ENCODE measurements at regions not wholly inside any gene's neighbourhood (a gene's known extent, or its start where the extent isn't known, plus 50 kb on each side); places are given as distances from the start of the nearest gene placed in this dataset.

GRCh38 chr13:22451327-22451741 is 729.4 kb upstream of the SGCG start:
- in situ Hi-C loops (cut with MboI; ENCODE audit: low pct_unique_long_range_greater_than_20kb in 2 of 9, low sequenced_read_pairs in 9 of 9, unreplicated experiment in 9 of 9) = no loop called here
- H3K4me1 ChIP-seq (replicated peaks in 1 of 2) = peaks cover 19 to 20% of the 10 kb centered on the region in 2 donors
- H3K27ac ChIP-seq = no peak overlapping the region
- 0 to 24% (median 3%) methylated on average over 2 to 4 of the region's 5 CpGs; no CpG with 5 or more reads in 3 of the 10 experiments for WGBS, 10 experiments
- H3K4me3 ChIP-seq = no peak overlapping the region
- ATAC-seq (replicated peaks in 6 of 8) = peak; percentile 50 to 93 (median 84)

- ATAC-seq (replicated peaks in 6 of 8) = peak in 3 of 8 experiments; percentile 25 to 52 (median 27)
- H3K4me1 ChIP-seq (replicated peaks in 1 of 2) = peaks cover 13 to 19% of the 10 kb centered on the region in 2 donors
- in situ Hi-C loops (cut with MboI; ENCODE audit: low pct_unique_long_range_greater_than_20kb in 2 of 9, low sequenced_read_pairs in 9 of 9, unreplicated experiment in 9 of 9) = no loop called here
- no peak overlapping the region for H3K27ac ChIP-seq
- no peak overlapping the region for H3K4me3 ChIP-seq
- 6 to 100% (median 63%) methylated on average over 1 to 2 of the region's 3 CpGs; no CpG with 5 or more reads in 2 of the 10 experiments for WGBS, 10 experiments
Measured at GRCh38 chr13:22454586-22454985, 726.2 kb upstream of the SGCG start.

DNA sequence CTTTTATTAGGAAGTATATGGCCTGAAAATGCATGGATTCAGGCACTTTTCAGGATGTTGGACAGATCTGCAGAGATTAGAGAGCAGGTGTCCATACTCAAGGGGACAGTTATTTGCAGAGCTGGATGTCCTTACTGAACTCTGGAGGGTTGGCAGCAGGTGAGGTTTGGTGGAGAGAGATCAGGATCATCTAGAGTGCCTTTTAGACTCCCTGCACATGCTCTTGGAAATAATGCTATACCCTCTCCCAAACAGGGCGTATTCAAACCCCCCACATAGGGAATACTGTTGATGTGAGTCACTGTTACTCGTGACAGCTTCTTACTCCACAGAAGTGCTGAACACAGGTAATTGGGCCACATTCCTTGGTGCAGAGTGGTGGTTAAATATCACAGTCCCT is 725.7 kb upstream of the SGCG start:
- no peak overlapping the region for H3K27ac ChIP-seq
- 20 to 100% (median 84%) methylated on average over 1 of the region's 2 CpGs; no CpG with 5 or more reads in 6 of the 10 experiments for WGBS, 10 experiments
- in situ Hi-C loops (cut with MboI; ENCODE audit: low pct_unique_long_range_greater_than_20kb in 2 of 9, low sequenced_read_pairs in 9 of 9, unreplicated experiment in 9 of 9) = no loop called here
- peaks cover 13 to 19% of the 10 kb centered on the region in 2 donors for H3K4me1 ChIP-seq (replicated peaks in 1 of 2)
- no peak overlapping the region for H3K4me3 ChIP-seq
- ATAC-seq (replicated peaks in 6 of 8) = no peak

DNA sequence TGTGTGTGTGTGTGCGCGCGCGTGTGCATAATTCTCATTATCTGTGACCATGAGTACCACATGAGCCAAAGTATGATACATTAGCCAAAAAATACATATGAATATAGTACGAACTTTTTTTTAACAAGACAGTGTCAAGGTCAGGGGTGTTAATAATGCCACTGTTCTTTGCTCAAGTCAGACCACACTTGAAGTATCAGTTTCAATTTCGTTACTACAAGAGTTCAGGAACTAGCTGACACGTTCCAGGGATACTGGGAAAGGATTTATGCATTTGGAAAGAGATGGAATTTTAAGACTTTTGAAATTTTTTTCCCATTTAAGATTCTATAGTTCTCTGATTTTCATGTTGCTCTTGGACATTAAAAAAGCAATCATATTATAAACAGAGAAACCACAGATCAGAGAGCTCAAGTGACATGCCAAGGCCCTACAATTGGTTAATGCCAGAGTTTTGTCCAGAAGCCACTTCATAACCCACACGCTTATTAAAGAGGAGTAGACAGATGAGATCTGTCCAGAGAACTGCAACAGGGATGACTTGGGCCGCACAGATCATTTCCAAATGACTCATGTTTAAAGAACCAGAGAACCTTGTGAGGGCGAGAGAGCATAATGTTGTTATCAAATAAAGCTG is 718.8 kb upstream of the SGCG start:
- peak in 2 of 8 experiments; percentile 43 to 82 for ATAC-seq (replicated peaks in 6 of 8)
- in situ Hi-C loops (cut with MboI; ENCODE audit: low pct_unique_long_range_greater_than_20kb in 2 of 9, low sequenced_read_pairs in 9 of 9, unreplicated experiment in 9 of 9) = no loop called here
- H3K27ac ChIP-seq = no peak overlapping the region
- 2 to 91% (median 58%) methylated on average over 1 to 10 of the region's 10 CpGs for WGBS, 10 experiments
- H3K4me3 ChIP-seq = no peak overlapping the region
- no peaks in the 10 kb centered on the region for H3K4me1 ChIP-seq (replicated peaks in 1 of 2)

- in situ Hi-C loops (cut with MboI; ENCODE audit: low pct_unique_long_range_greater_than_20kb in 2 of 9, low sequenced_read_pairs in 9 of 9, unreplicated experiment in 9 of 9) = no loop called here
- no peak overlapping the region for H3K4me3 ChIP-seq
- 0 to 83% (median 59%) methylated on average over 1 to 2 of the region's 2 CpGs; no CpG with 5 or more reads in 2 of the 10 experiments for WGBS, 10 experiments
- ATAC-seq (replicated peaks in 6 of 8) = no peak
- no peak overlapping the region for H3K27ac ChIP-seq
- no peaks in the 10 kb centered on the region for H3K4me1 ChIP-seq (replicated peaks in 1 of 2)
Measured at GRCh38 chr13:22463089-22463488, 717.7 kb upstream of the SGCG start.

DNA sequence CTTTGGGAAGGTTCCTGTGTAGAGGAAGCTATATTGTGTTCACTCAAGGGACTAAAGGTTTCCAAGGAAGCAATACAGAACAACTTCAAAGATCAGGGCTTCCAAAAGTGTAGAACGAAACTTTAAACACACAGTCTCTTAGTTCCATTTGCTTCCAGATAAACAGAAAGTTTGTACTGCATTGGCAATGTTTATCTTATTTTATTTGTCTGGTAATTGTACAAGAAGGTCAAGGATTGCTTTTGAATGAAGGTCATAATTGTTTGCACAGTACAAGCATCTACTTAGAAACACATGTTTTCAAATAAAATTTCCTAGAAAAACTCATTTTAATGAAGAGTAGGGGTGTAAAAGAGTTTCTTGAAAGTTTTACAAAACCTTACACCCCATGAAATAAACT is 712.7 kb upstream of the SGCG start:
- peak in 1 of 8 experiments; percentile 30 for ATAC-seq (replicated peaks in 6 of 8)
- 0 to 100% (median 58%) methylated on average over 1 of the region's 1 CpG; no CpG with 5 or more reads in 2 of the 10 experiments for WGBS, 10 experiments
- no peak overlapping the region for H3K27ac ChIP-seq
- H3K4me3 ChIP-seq = no peak overlapping the region
- in situ Hi-C loops (cut with MboI; ENCODE audit: low pct_unique_long_range_greater_than_20kb in 2 of 9, low sequenced_read_pairs in 9 of 9, unreplicated experiment in 9 of 9) = no loop called here
- no peaks in the 10 kb centered on the region for H3K4me1 ChIP-seq (replicated peaks in 1 of 2)

GRCh38 chr13:22468824-22469223 is 712.0 kb upstream of the SGCG start:
- in situ Hi-C loops (cut with MboI; ENCODE audit: low pct_unique_long_range_greater_than_20kb in 2 of 9, low sequenced_read_pairs in 9 of 9, unreplicated experiment in 9 of 9) = no loop called here
- 16 to 96% (median 84%) methylated on average over 3 to 4 of the region's 4 CpGs; no CpG with 5 or more reads in 5 of the 10 experiments for WGBS, 10 experiments
- ATAC-seq (replicated peaks in 6 of 8) = no peak
- H3K27ac ChIP-seq = no peak overlapping the region
- H3K4me1 ChIP-seq (replicated peaks in 1 of 2) = no peaks in the 10 kb centered on the region
- no peak overlapping the region for H3K4me3 ChIP-seq

DNA sequence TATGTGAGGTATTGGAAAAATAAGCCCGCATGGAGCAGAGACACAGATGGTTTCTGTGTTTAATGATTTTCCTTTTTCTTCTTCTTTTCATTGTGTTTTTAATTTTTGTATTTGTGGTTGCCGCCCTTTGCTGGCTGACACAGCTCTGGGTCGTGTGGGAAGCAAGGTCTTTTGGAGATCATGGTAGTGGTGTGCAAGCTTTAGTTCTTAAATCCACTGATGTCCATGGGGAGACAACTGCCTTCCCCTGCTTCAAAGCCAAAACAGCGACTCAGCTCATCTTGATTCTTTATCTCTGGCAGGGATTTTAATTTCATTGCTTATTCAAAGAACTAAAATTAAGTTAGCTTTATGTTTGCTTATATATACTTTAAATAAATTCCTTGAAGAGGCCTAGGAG is 711.3 kb upstream of the SGCG start:
- no peak for ATAC-seq (replicated peaks in 6 of 8)
- in situ Hi-C loops (cut with MboI; ENCODE audit: low pct_unique_long_range_greater_than_20kb in 2 of 9, low sequenced_read_pairs in 9 of 9, unreplicated experiment in 9 of 9) = no loop called here
- H3K4me1 ChIP-seq (replicated peaks in 1 of 2) = no peaks in the 10 kb centered on the region
- no peak overlapping the region for H3K4me3 ChIP-seq
- no peak overlapping the region for H3K27ac ChIP-seq
- WGBS, 10 experiments = 0 to 100% (median 76%) methylated on average over 1 to 4 of the region's 4 CpGs; no CpG with 5 or more reads in 1 of the 10 experiments

DNA sequence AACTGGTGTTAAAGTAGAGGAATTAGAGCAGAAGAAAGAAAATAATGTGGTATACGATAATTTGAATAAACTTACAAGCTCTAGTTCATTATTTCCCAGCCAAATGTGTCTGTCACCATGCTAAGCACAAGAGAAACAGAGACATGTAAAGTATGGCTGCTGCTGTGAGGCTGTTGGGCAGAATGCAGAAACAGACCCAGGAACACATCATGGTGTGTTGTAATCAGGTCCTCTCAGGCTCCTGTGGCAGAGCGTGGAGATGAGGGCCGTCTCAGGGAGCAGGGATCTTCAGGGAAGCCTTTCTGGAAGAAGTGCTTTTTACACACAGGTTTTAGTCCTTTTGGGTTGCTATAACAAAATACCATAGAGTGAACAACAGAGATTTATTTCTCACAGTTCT is 710.7 kb upstream of the SGCG start:
- 25 to 100% (median 88%) methylated on average over 1 to 3 of the region's 3 CpGs; no CpG with 5 or more reads in 2 of the 10 experiments for WGBS, 10 experiments
- in situ Hi-C loops (cut with MboI; ENCODE audit: low pct_unique_long_range_greater_than_20kb in 2 of 9, low sequenced_read_pairs in 9 of 9, unreplicated experiment in 9 of 9) = no loop called here
- no peak for ATAC-seq (replicated peaks in 6 of 8)

GRCh38 chr13:22482496-22483000 is 698.2 kb upstream of the SGCG start:
- Histone ChIP-seq H3K27ac (no peak overlapping the region), H3K4me3 (no peak overlapping the region), H3K4me1 (replicated peaks in 1 of 2) (peaks cover 3 to 13% of the 10 kb centered on the region in 2 donors)
- no peak for ATAC-seq (replicated peaks in 6 of 8)
- WGBS, 10 experiments = 0 to 100% (median 94%) methylated on average over 1 to 2 of the region's 2 CpGs
- in situ Hi-C loops (cut with MboI; ENCODE audit: low pct_unique_long_range_greater_than_20kb in 2 of 9, low sequenced_read_pairs in 9 of 9, unreplicated experiment in 9 of 9) = no loop called here

More for the DNA sequence above, 710.7 kb upstream of the SGCG start:
- Histone ChIP-seq H3K4me3 (no peak overlapping the region), H3K27ac (no peak overlapping the region), H3K4me1 (replicated peaks in 1 of 2) (no peaks in the 10 kb centered on the region)

GRCh38 chr13:22483276-22483675 is 697.5 kb upstream of the SGCG start:
- ATAC-seq (replicated peaks in 6 of 8) = no peak
- in situ Hi-C loops (cut with MboI; ENCODE audit: low pct_unique_long_range_greater_than_20kb in 2 of 9, low sequenced_read_pairs in 9 of 9, unreplicated experiment in 9 of 9) = no loop called here
- peaks cover 3 to 13% of the 10 kb centered on the region in 2 donors for H3K4me1 ChIP-seq (replicated peaks in 1 of 2)
- 0 to 100% (median 90%) methylated on average over 1 of the region's 1 CpG; no CpG with 5 or more reads in 3 of the 10 experiments for WGBS, 10 experiments
- no peak overlapping the region for H3K4me3 ChIP-seq
- H3K27ac ChIP-seq = no peak overlapping the region

DNA sequence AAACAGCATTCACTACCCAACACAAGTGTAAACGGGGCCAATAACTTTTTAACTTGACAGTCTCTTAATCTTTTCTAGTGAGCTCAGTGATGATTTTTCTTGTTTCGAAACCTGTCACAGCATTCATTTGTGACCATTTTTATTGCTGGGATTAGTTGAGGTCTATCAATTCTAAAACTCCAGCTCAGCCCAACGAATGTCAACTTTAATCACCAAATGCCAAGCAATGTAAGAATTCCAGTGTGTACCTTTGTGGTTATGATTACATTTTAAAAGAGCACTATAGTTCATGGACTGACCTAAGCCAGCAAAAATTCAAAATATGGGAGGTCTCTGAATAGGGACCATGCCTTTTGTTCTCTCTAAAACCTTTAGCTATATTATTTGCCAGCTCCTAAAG is 694.3 kb upstream of the SGCG start:
- Histone ChIP-seq H3K4me1 (replicated peaks in 1 of 2) (peaks cover 3 to 13% of the 10 kb centered on the region in 2 donors), H3K4me3 (no peak overlapping the region), H3K27ac (no peak overlapping the region)
- ATAC-seq (replicated peaks in 6 of 8) = no peak
- in situ Hi-C loops (cut with MboI; ENCODE audit: low pct_unique_long_range_greater_than_20kb in 2 of 9, low sequenced_read_pairs in 9 of 9, unreplicated experiment in 9 of 9) = no loop called here
- WGBS, 10 experiments = 5 to 100% (median 66%) methylated on average over 1 to 3 of the region's 3 CpGs

GRCh38 chr13:22487932-22488331 is 692.8 kb upstream of the SGCG start:
- in situ Hi-C loops (cut with MboI; ENCODE audit: low pct_unique_long_range_greater_than_20kb in 2 of 9, low sequenced_read_pairs in 9 of 9, unreplicated experiment in 9 of 9) = no loop called here
- Histone ChIP-seq H3K27ac (no peak overlapping the region), H3K4me3 (no peak overlapping the region), H3K4me1 (replicated peaks in 1 of 2) (peaks cover 3 to 13% of the 10 kb centered on the region in 2 donors)
- ATAC-seq (replicated peaks in 6 of 8) = no peak

- peaks cover 5 to 13% of the 10 kb centered on the region in 2 donors for H3K4me1 ChIP-seq (replicated peaks in 1 of 2)
- in situ Hi-C loops (cut with MboI; ENCODE audit: low pct_unique_long_range_greater_than_20kb in 2 of 9, low sequenced_read_pairs in 9 of 9, unreplicated experiment in 9 of 9) = no loop called here
- H3K27ac ChIP-seq = no peak overlapping the region
- ATAC-seq (replicated peaks in 6 of 8) = no peak
- 0 to 100% (median 88%) methylated on average over 1 to 2 of the region's 2 CpGs; no CpG with 5 or more reads in 2 of the 10 experiments for WGBS, 10 experiments
- H3K4me3 ChIP-seq = no peak overlapping the region
Measured at GRCh38 chr13:22489771-22490170, 691.0 kb upstream of the SGCG start.

Measured in motor neuron (in vitro differentiated cells).